HG02588 (cell line): ENCODE measurements at regions not wholly inside any gene's neighbourhood (a gene's known extent, or its start where the extent isn't known, plus 50 kb on each side); places are given as distances from the start of the nearest gene placed in this dataset.
"Not testable (repeated sequence)": the region's sequence is repeated elsewhere in the genome, so short reads cannot be mapped to it uniquely, and the experiment has no call there.

Experiments used
- ATAC-seq: cut with Tn5 transposase; IDR thresholded peaks from one replicate; pipeline ENCODE4 v1.9.1; 2021; ENCODE audit warnings: mild to moderate bottlenecking, moderate library complexity; ENCODE audit not compliant: unreplicated experiment

- peak; percentile 13 for ATAC-seq
Observed at GRCh38 chr1:161454865-161455707, 50.2 kb upstream of the FCGR2A start.

- peak; percentile 47 for ATAC-seq
Observed at GRCh38 chr1:161453950-161454864, 51.0 kb upstream of the FCGR2A start.

GRCh38 chr1:161451698-161452348 lies 53.4 kb upstream of the FCGR2A start:
- not testable (repeated sequence) for ATAC-seq

- peak; percentile 20 for ATAC-seq
Observed at GRCh38 chr1:161447760-161448332, 57.4 kb upstream of the FCGR2A start.

- peak; percentile 19 for ATAC-seq
Observed at GRCh38 chr1:161447040-161447759, 58.1 kb upstream of the FCGR2A start.

- not testable (repeated sequence) for ATAC-seq
Observed at GRCh38 chr1:161444725-161445124, 60.5 kb upstream of the FCGR2A start.

GRCh38 chr1:161444255-161444654 lies 61.0 kb upstream of the FCGR2A start:
- not testable (repeated sequence) for ATAC-seq

GRCh38 chr1:161440312-161440894 lies 64.9 kb upstream of the FCGR2A start:
- ATAC-seq = no peak

GRCh38 chr1:161439280-161440232 lies 65.7 kb upstream of the FCGR2A start:
- ATAC-seq = no peak

- not testable (repeated sequence) for ATAC-seq
Observed at GRCh38 chr1:161433191-161433590, 65.5 kb upstream of the CFAP126 start.

- no peak for ATAC-seq
Observed at GRCh38 chr1:161432091-161432490, 64.4 kb upstream of the CFAP126 start.

GRCh38 chr1:161427733-161428516 lies 60.2 kb upstream of the CFAP126 start:
- no peak for ATAC-seq

GRCh38 chr1:161422914-161423313 lies 55.2 kb upstream of the CFAP126 start:
- ATAC-seq = not testable (repeated sequence)

GRCh38 chr1:161421456-161421855 lies 53.8 kb upstream of the CFAP126 start:
- ATAC-seq = no peak

- no peak for ATAC-seq
Observed at GRCh38 chr1:161420763-161421455, 53.2 kb upstream of the CFAP126 start.

GRCh38 chr1:161417536-161417935 lies 49.9 kb upstream of the CFAP126 start:
- not testable (repeated sequence) for ATAC-seq
